ENCODE measurements at regions not wholly inside any gene's neighbourhood (a gene's known extent, or its start where the extent isn't known, plus 50 kb on each side); places are given as distances from the start of the nearest gene placed in this dataset.

GRCh38 chr20:17044891-17045290, 181.9 kb upstream of the PCSK2 start:
- Mint-ChIP-seq H3K4me3 (no peak overlapping the region), H3K27me3 (no peaks in the 10 kb centered on the region), H3K36me3 (no peaks in the 10 kb centered on the region), H3K27ac (no peak overlapping the region), H3K9me3 (peaks cover 0 to 5% (median 0%) of the 10 kb centered on the region in 9 donors), H3K4me1 (no peaks in the 10 kb centered on the region)
- ATAC-seq: no peak
- DNase-seq: no peak
- POLR2A ChIA-PET: no interaction called here

- POLR2A ChIA-PET: no interaction called here
- Mint-ChIP-seq H3K9me3 (peaks cover 7 to 30% (median 15%) of the 10 kb centered on the region in 9 donors), H3K36me3 (peaks cover 0 to 5% (median 0%) of the 10 kb centered on the region in 3 donors), H3K4me1 (no peaks in the 10 kb centered on the region), H3K27ac (no peak overlapping the region), H3K4me3 (no peak overlapping the region), H3K27me3 (peaks cover 0 to 4% (median 0%) of the 10 kb centered on the region in 5 donors)
- DNase-seq: no peak
- no peak for ATAC-seq
These were observed 167.4 kb upstream of the PCSK2 start for GRCh38 chr20:17059465-17059864.

GRCh38 chr20:17061715-17062114, 165.1 kb upstream of the PCSK2 start:
- Mint-ChIP-seq H3K36me3 (peaks cover 0 to 5% (median 0%) of the 10 kb centered on the region in 3 donors), H3K27ac (no peak overlapping the region), H3K4me1 (no peaks in the 10 kb centered on the region), H3K27me3 (peaks cover 0 to 4% (median 0%) of the 10 kb centered on the region in 5 donors), H3K9me3 (peaks cover 7 to 30% (median 15%) of the 10 kb centered on the region in 9 donors), H3K4me3 (no peak overlapping the region)
- DNase-seq (no peak), ATAC-seq (no peak)
- POLR2A ChIA-PET: no interaction called here

- peaks cover 0 to 2% (median 0%) of the 10 kb centered on the region in 3 donors for H3K36me3 Mint-ChIP-seq
- no peak overlapping the region for H3K4me3 Mint-ChIP-seq
- H3K4me1 Mint-ChIP-seq: no peaks in the 10 kb centered on the region
- DNase-seq: no peak
- no peak overlapping the region for H3K27ac Mint-ChIP-seq
- peaks cover 0 to 2% (median 0%) of the 10 kb centered on the region in 5 donors for H3K27me3 Mint-ChIP-seq
- POLR2A ChIA-PET: no interaction called here
- no peak for ATAC-seq
- peaks cover 2 to 20% (median 10%) of the 10 kb centered on the region in 9 donors for H3K9me3 Mint-ChIP-seq
These were observed 164.1 kb upstream of the PCSK2 start for GRCh38 chr20:17062712-17063111.

- Mint-ChIP-seq H3K27ac (no peak overlapping the region), H3K9me3 (peaks cover 0 to 21% (median 9%) of the 10 kb centered on the region in 9 donors), H3K4me3 (no peak overlapping the region), H3K27me3 (peaks cover 0 to 2% (median 0%) of the 10 kb centered on the region in 5 donors), H3K4me1 (no peaks in the 10 kb centered on the region), H3K36me3 (peaks cover 0 to 8% (median 0%) of the 10 kb centered on the region in 3 donors)
- no peak for DNase-seq
- no peak for ATAC-seq
- POLR2A ChIA-PET: no interaction called here
These were observed 159.9 kb upstream of the PCSK2 start for GRCh38 chr20:17066902-17067301.

GRCh38 chr20:17068084-17068711, 158.6 kb upstream of the PCSK2 start:
- Mint-ChIP-seq H3K9me3 (peaks cover 0 to 25% (median 8%) of the 10 kb centered on the region in 9 donors), H3K4me3 (no peak overlapping the region), H3K27ac (no peak overlapping the region), H3K27me3 (peaks cover 0 to 2% (median 0%) of the 10 kb centered on the region in 5 donors), H3K36me3 (peaks cover 0 to 8% (median 0%) of the 10 kb centered on the region in 3 donors), H3K4me1 (no peaks in the 10 kb centered on the region)
- DNase-seq (no peak), ATAC-seq (no peak)
- POLR2A ChIA-PET: no interaction called here

- Mint-ChIP-seq H3K27ac (no peak overlapping the region), H3K4me3 (no peak overlapping the region), H3K4me1 (no peaks in the 10 kb centered on the region), H3K9me3 (peaks cover 0 to 18% (median 5%) of the 10 kb centered on the region in 9 donors), H3K36me3 (no peaks in the 10 kb centered on the region), H3K27me3 (no peaks in the 10 kb centered on the region)
- POLR2A ChIA-PET: no interaction called here
- no peak for DNase-seq
- ATAC-seq: no peak
These were observed 149.8 kb upstream of the PCSK2 start for GRCh38 chr20:17077030-17077429.

- POLR2A ChIA-PET: interaction anchor here (0.8 kb wide), 1 partner anchor 8 kb away, joined by 3 read pairs; no protein-coding TSS in a partner anchor
- H3K27me3 Mint-ChIP-seq: peaks cover 0 to 3% (median 0%) of the 10 kb centered on the region in 5 donors
- H3K36me3 Mint-ChIP-seq: peaks cover 0 to 8% (median 0%) of the 10 kb centered on the region in 3 donors
- no peak overlapping the region for H3K4me3 Mint-ChIP-seq
- no peak overlapping the region for H3K27ac Mint-ChIP-seq
- ATAC-seq: no peak
- no peak for DNase-seq
- peaks cover 0 to 41% (median 6%) of the 10 kb centered on the region in 9 donors for H3K9me3 Mint-ChIP-seq
- no peaks in the 10 kb centered on the region for H3K4me1 Mint-ChIP-seq
These were observed 143.1 kb upstream of the PCSK2 start for GRCh38 chr20:17083738-17084137.

- POLR2A ChIA-PET: no interaction called here
- Mint-ChIP-seq H3K4me3 (no peak overlapping the region), H3K27me3 (peaks cover 0 to 3% (median 0%) of the 10 kb centered on the region in 5 donors), H3K27ac (no peak overlapping the region), H3K36me3 (peaks cover 0 to 8% (median 0%) of the 10 kb centered on the region in 3 donors), H3K9me3 (peaks cover 0 to 41% (median 6%) of the 10 kb centered on the region in 9 donors), H3K4me1 (no peaks in the 10 kb centered on the region)
- ATAC-seq (no peak), DNase-seq (no peak)
These were observed 141.9 kb upstream of the PCSK2 start for GRCh38 chr20:17084909-17085308.

GRCh38 chr20:17093782-17094181, 133.1 kb upstream of the PCSK2 start:
- no peak overlapping the region for H3K27ac Mint-ChIP-seq
- H3K36me3 Mint-ChIP-seq: no peaks in the 10 kb centered on the region
- ATAC-seq (no peak), DNase-seq (no peak)
- peaks cover 0 to 13% (median 3%) of the 10 kb centered on the region in 9 donors for H3K9me3 Mint-ChIP-seq
- peaks cover 0 to 3% (median 0%) of the 10 kb centered on the region in 5 donors for H3K27me3 Mint-ChIP-seq
- H3K4me3 Mint-ChIP-seq: no peak overlapping the region
- H3K4me1 Mint-ChIP-seq: no peaks in the 10 kb centered on the region
- POLR2A ChIA-PET: no interaction called here

- Mint-ChIP-seq H3K27ac (no peak overlapping the region), H3K9me3 (peaks cover 0 to 23% (median 5%) of the 10 kb centered on the region in 9 donors), H3K36me3 (no peaks in the 10 kb centered on the region), H3K4me3 (no peak overlapping the region), H3K4me1 (no peaks in the 10 kb centered on the region), H3K27me3 (peaks cover 0 to 3% (median 0%) of the 10 kb centered on the region in 5 donors)
- POLR2A ChIA-PET: no interaction called here
- ATAC-seq (no peak), DNase-seq (no peak)
These were observed 129.2 kb upstream of the PCSK2 start for GRCh38 chr20:17097603-17098002.

- Mint-ChIP-seq H3K36me3 (no peaks in the 10 kb centered on the region), H3K4me3 (no peak overlapping the region), H3K9me3 (peaks cover 0 to 23% (median 6%) of the 10 kb centered on the region in 9 donors), H3K4me1 (no peaks in the 10 kb centered on the region), H3K27ac (no peak overlapping the region), H3K27me3 (peaks cover 0 to 3% (median 0%) of the 10 kb centered on the region in 5 donors)
- ATAC-seq (no peak), DNase-seq (no peak)
- POLR2A ChIA-PET: no interaction called here
These were observed 126.3 kb upstream of the PCSK2 start for GRCh38 chr20:17100506-17100905.

GRCh38 chr20:17107127-17107526, 119.7 kb upstream of the PCSK2 start:
- H3K27me3 Mint-ChIP-seq: no peaks in the 10 kb centered on the region
- no peak overlapping the region for H3K27ac Mint-ChIP-seq
- no peak overlapping the region for H3K4me3 Mint-ChIP-seq
- H3K4me1 Mint-ChIP-seq: no peaks in the 10 kb centered on the region
- no peak for DNase-seq
- peaks cover 0 to 9% (median 5%) of the 10 kb centered on the region in 9 donors for H3K9me3 Mint-ChIP-seq
- ATAC-seq: no peak
- H3K36me3 Mint-ChIP-seq: no peaks in the 10 kb centered on the region
- POLR2A ChIA-PET: no interaction called here

- Mint-ChIP-seq H3K9me3 (peaks cover 0 to 10% (median 6%) of the 10 kb centered on the region in 9 donors), H3K4me1 (no peaks in the 10 kb centered on the region), H3K4me3 (no peak overlapping the region), H3K36me3 (no peaks in the 10 kb centered on the region), H3K27ac (no peak overlapping the region), H3K27me3 (no peaks in the 10 kb centered on the region)
- POLR2A ChIA-PET: no interaction called here
- DNase-seq: no peak
- no peak for ATAC-seq
These were observed 117.9 kb upstream of the PCSK2 start for GRCh38 chr20:17108896-17109295.

Data from naive thymus-derived CD8-positive, alpha-beta T cell (primary cell).